22Rv1 (cell line): ENCODE measurements at regions not wholly inside any gene's neighbourhood (a gene's known extent, or its start where the extent isn't known, plus 50 kb on each side); places are given as distances from the start of the nearest gene placed in this dataset.

Experiments
- CTCF ChIP-seq: fragments of 450-650 bp; IDR thresholded peaks from 2 replicates; pipeline ENCODE4 v1.5.1; 2017; ENCODE audit warnings: mild to moderate bottlenecking
- ZFX ChIP-seq: fragments of 450-650 bp; IDR thresholded peaks from 2 replicates; pipeline ENCODE4 v1.6.1; 2017; ENCODE audit warnings: antibody characterized with exemption, borderline replicate concordance

GRCh38 chr3:157810924-157811718 lies 295.1 kb downstream of the SHOX2 start:
- TF ChIP-seq CTCF = no peak
- TF ChIP-seq ZFX = no peak
